ENCODE measurements at regions not wholly inside any gene's neighbourhood (a gene's known extent, or its start where the extent isn't known, plus 50 kb on each side); places are given as distances from the start of the nearest gene placed in this dataset.

- H3K9me3 Mint-ChIP-seq (ENCODE audit: unreplicated experiment), result no peaks in the 10 kb centered on the region
- H3K36me3 Mint-ChIP-seq (ENCODE audit: low read depth, unreplicated experiment), result no peaks in the 10 kb centered on the region
- H3K4me1 Mint-ChIP-seq (ENCODE audit: unreplicated experiment), result no peaks in the 10 kb centered on the region
- no peak for DNase-seq (ENCODE audit: low spot score)
- no peak overlapping the region for H3K4me3 Mint-ChIP-seq (ENCODE audit: unreplicated experiment)
- no peak overlapping the region for H3K27ac Mint-ChIP-seq (ENCODE audit: unreplicated experiment)
- no peak for TF ChIP-seq CTCF (IDR thresholded peaks at IDR 0.05; ENCODE audit: unreplicated experiment)
- H3K27me3 Mint-ChIP-seq (ENCODE audit: unreplicated experiment), result no peaks in the 10 kb centered on the region
These were observed 771.7 kb downstream of the IGSF11 start for GRCh38 chr3:118262800-118263402.

DNA sequence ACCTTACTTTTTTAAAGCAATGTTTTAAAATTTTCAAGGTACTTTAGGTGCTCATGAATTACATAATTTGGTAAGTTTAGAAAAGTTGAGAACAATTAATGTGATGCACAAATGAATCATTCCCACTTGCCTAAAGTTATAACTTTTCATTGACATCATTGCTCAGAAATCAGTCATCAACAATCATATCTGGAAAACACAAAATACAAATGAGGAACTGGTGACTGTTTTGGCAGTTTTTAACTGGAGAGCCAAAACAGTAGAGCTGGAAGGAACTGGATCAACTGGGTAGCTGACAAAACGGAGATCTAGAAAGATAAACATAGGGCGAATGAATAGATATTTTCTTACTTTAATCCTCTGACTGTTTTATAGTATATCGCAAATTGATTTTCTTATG, 767.1 kb downstream of the IGSF11 start:
- Mint-ChIP-seq H3K27ac (ENCODE audit: unreplicated experiment) (no peak overlapping the region), H3K36me3 (ENCODE audit: low read depth, unreplicated experiment) (no peaks in the 10 kb centered on the region), H3K9me3 (ENCODE audit: unreplicated experiment) (no peaks in the 10 kb centered on the region), H3K4me1 (ENCODE audit: unreplicated experiment) (no peaks in the 10 kb centered on the region), H3K4me3 (ENCODE audit: unreplicated experiment) (no peak overlapping the region), H3K27me3 (ENCODE audit: unreplicated experiment) (no peaks in the 10 kb centered on the region)
- no peak for DNase-seq (ENCODE audit: low spot score)
- no peak for TF ChIP-seq CTCF (IDR thresholded peaks at IDR 0.05; ENCODE audit: unreplicated experiment)

GRCh38 chr3:118269537-118270125, 765.0 kb downstream of the IGSF11 start:
- Mint-ChIP-seq H3K9me3 (ENCODE audit: unreplicated experiment) (no peaks in the 10 kb centered on the region), H3K27ac (ENCODE audit: unreplicated experiment) (no peak overlapping the region), H3K4me3 (ENCODE audit: unreplicated experiment) (no peak overlapping the region), H3K4me1 (ENCODE audit: unreplicated experiment) (no peaks in the 10 kb centered on the region), H3K36me3 (ENCODE audit: low read depth, unreplicated experiment) (no peaks in the 10 kb centered on the region), H3K27me3 (ENCODE audit: unreplicated experiment) (no peaks in the 10 kb centered on the region)
- DNase-seq (ENCODE audit: low spot score), result no peak
- no peak for TF ChIP-seq CTCF (IDR thresholded peaks at IDR 0.05; ENCODE audit: unreplicated experiment)

GRCh38 chr3:118272991-118273390, 761.7 kb downstream of the IGSF11 start:
- Mint-ChIP-seq H3K27me3 (ENCODE audit: unreplicated experiment) (no peaks in the 10 kb centered on the region), H3K36me3 (ENCODE audit: low read depth, unreplicated experiment) (no peaks in the 10 kb centered on the region), H3K9me3 (ENCODE audit: unreplicated experiment) (no peaks in the 10 kb centered on the region), H3K4me1 (ENCODE audit: unreplicated experiment) (no peaks in the 10 kb centered on the region), H3K4me3 (ENCODE audit: unreplicated experiment) (no peak overlapping the region), H3K27ac (ENCODE audit: unreplicated experiment) (no peak overlapping the region)
- no peak for TF ChIP-seq CTCF (IDR thresholded peaks at IDR 0.05; ENCODE audit: unreplicated experiment)
- DNase-seq (ENCODE audit: low spot score), result no peak

DNA sequence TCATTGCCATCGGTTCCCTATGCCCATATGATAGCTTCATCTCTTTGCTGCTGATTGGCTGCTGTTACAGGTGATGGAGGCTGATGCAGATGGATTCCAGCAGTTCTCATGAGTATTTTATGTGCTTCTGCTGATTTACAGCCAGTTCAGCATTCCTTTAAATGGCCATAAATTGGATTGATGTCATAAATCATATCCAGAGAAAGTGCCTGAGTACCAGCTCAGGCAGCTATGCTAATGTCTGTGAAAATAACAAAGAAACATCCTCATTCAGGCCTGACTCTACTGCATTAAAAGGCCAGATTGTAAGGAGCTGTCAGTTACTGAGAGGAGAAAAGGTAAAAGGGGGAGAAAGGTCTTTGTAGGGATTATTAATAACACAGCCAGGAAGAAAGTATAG, 756.8 kb downstream of the IGSF11 start:
- Mint-ChIP-seq H3K9me3 (ENCODE audit: unreplicated experiment) (no peaks in the 10 kb centered on the region), H3K27ac (ENCODE audit: unreplicated experiment) (no peak overlapping the region), H3K4me1 (ENCODE audit: unreplicated experiment) (no peaks in the 10 kb centered on the region), H3K4me3 (ENCODE audit: unreplicated experiment) (no peak overlapping the region), H3K27me3 (ENCODE audit: unreplicated experiment) (no peaks in the 10 kb centered on the region), H3K36me3 (ENCODE audit: low read depth, unreplicated experiment) (no peaks in the 10 kb centered on the region)
- no peak for TF ChIP-seq CTCF (IDR thresholded peaks at IDR 0.05; ENCODE audit: unreplicated experiment)
- no peak for DNase-seq (ENCODE audit: low spot score)
